HCT116 (cell line): ENCODE measurements at regions not wholly inside any gene's neighbourhood (a gene's known extent, or its start where the extent isn't known, plus 50 kb on each side); places are given as distances from the start of the nearest gene placed in this dataset.

Experiments
- ATF3 ChIP-seq: IDR thresholded peaks from 2 replicates; pipeline ENCODE4 v1.6.1; 2012
- CEBPB ChIP-seq: IDR thresholded peaks from 2 replicates; pipeline ENCODE4 v1.6.1; 2012; ENCODE audit warnings: low read depth
- CTCF ChIP-seq, 3 experiments: fragments of 200-600 bp in 1 of 3; sonication (generic) in 1 of 3; IDR thresholded peaks in 2 of 3; conservative IDR thresholded peaks in 1 of 3; 2 replicates each; pipeline ENCODE4 v1.5.1; 2012 to 2017; ENCODE audit warnings: low read depth in 2 of 3, low read length in 2 of 3, antibody characterized with exemption in 1 of 3, borderline replicate concordance in 1 of 3, control low read depth in 1 of 3, mild to moderate bottlenecking in 1 of 3, mixed read lengths in 1 of 3, mixed run types in 1 of 3, moderate library complexity in 1 of 3; ENCODE audit not compliant: insufficient read depth in 1 of 3
- ELF1 ChIP-seq: IDR thresholded peaks from 2 replicates; pipeline ENCODE4 v1.6.1; 2012; ENCODE audit warnings: low read depth, borderline replicate concordance
- MAX ChIP-seq: IDR thresholded peaks from 2 replicates; pipeline ENCODE4 v1.6.1; 2012
- POLR2A ChIP-seq: IDR thresholded peaks from 2 replicates; pipeline ENCODE4 v1.7.0; 2011; ENCODE audit warnings: borderline replicate concordance; ENCODE audit not compliant: insufficient read depth, insufficient read length; ENCODE audit errors: extremely low read depth
- POLR2AphosphoS5 ChIP-seq: IDR thresholded peaks from 2 replicates; pipeline ENCODE4 v1.6.1; 2011; ENCODE audit warnings: mild to moderate bottlenecking, low read depth, low read length, moderate library complexity
- YY1 ChIP-seq: IDR thresholded peaks from 2 replicates; pipeline ENCODE4 v1.6.1; 2011; ENCODE audit warnings: low read length, low read depth, moderate library complexity, mild to moderate bottlenecking; ENCODE audit not compliant: insufficient replicate concordance; ENCODE audit errors: extremely low read depth
- ZNF274 ChIP-seq: fragments of 200-500 bp; sonication (Bioruptor generic); IDR thresholded peaks from 2 replicates; pipeline ENCODE4 v1.6.1; 2014; ENCODE audit warnings: mild to moderate bottlenecking, low read depth, low read length, inconsistent platforms

GRCh38 chr12:47576289-47576945 is 129.4 kb downstream of the RPAP3 start:
- TF ChIP-seq ATF3 (no peak), MAX (no peak), POLR2A (no peak), CEBPB (no peak), ZNF274 (no peak), CTCF (IDR thresholded peaks at IDR 0.05 in 2 of 3, conservative IDR thresholded peaks at IDR 0.05 in 1 of 3; ENCODE audit: borderline replicate concordance in 1 of 3, insufficient read depth in 1 of 3, low read depth in 2 of 3, low read length in 2 of 3) (no peak), YY1 (no peak), POLR2AphosphoS5 (no peak), ELF1 (no peak)
